ENCODE measurements at regions not wholly inside any gene's neighbourhood (a gene's known extent, or its start where the extent isn't known, plus 50 kb on each side); places are given as distances from the start of the nearest gene placed in this dataset.

DNA sequence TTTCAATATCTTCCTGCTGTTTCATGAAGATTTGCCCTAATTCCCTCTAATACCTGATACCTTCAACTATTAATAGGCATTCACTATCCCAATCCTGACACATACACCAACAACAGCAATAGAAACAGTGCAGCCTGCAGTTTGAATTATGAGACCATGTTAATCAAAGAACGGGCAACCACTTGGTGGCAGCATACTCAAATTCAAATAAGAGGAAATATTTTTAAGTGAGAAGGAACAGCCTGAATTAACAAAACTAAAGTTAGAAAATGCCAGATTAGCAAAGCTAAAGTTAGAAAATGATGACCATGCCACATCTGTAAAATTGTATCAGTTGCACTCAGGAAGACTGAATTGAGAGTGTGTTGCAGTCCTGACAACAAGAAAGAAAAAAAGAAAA, 204.9 kb downstream of the SMARCA1 start:
- no peak overlapping the region for H2AK5ac ChIP-seq (ENCODE audit: low read length)
- no peak overlapping the region for H3K18ac ChIP-seq (ENCODE audit: low read length)
- H4K12ac ChIP-seq (ENCODE audit: low read depth, low read length), result no peak overlapping the region
- no peak overlapping the region for H2AFZ ChIP-seq (ENCODE audit: insufficient read depth, low read length, poor library complexity)
- H2BK5ac ChIP-seq (ENCODE audit: low read depth, low read length, poor library complexity), result no peak overlapping the region
- H3K14ac ChIP-seq (ENCODE audit: low read length), result no peak overlapping the region
- no peak overlapping the region for H3K4ac ChIP-seq (ENCODE audit: low read depth, low read length)
- no peaks in the 10 kb centered on the region for H3K9me3 ChIP-seq (ENCODE audit: insufficient read depth, low read depth, low read length)
- no peak overlapping the region for H3K4me2 ChIP-seq (ENCODE audit: low read length)
- DNase-seq, result peak; percentile 7 to 53
- no peaks in the 10 kb centered on the region for H3K79me1 ChIP-seq (ENCODE audit: low read length)
- no peaks in the 10 kb centered on the region for H3K27me3 ChIP-seq (ENCODE audit: insufficient read depth, low read length)
- H3K23ac ChIP-seq (ENCODE audit: low read length), result no peak overlapping the region
- no peaks in the 10 kb centered on the region for H3K36me3 ChIP-seq (ENCODE audit: control insufficient read depth in 1 of 2, insufficient read depth in 2 of 2, low read length in 2 of 2)
- no peak overlapping the region for H3K9ac ChIP-seq (ENCODE audit: low read length)
- H4K8ac ChIP-seq (ENCODE audit: low read depth, low read length), result no peak overlapping the region
- no peak overlapping the region for H3K4me3 ChIP-seq (ENCODE audit: low read depth, low read length)
- H2BK120ac ChIP-seq (ENCODE audit: insufficient read depth, low read length, poor library complexity), result no peak overlapping the region
- no CpG with 5 or more reads among the region's 1 CpG for WGBS (ENCODE audit: extremely low coverage, insufficient coverage, insufficient read length)
- H2BK12ac ChIP-seq (ENCODE audit: low read length), result no peak overlapping the region
- no peak overlapping the region for H4K91ac ChIP-seq (ENCODE audit: low read depth, low read length)
- no peaks in the 10 kb centered on the region for H3K4me1 ChIP-seq (ENCODE audit: control insufficient read depth in 1 of 2, insufficient read depth in 2 of 2, low read length in 2 of 2)
- H3K79me2 ChIP-seq (ENCODE audit: control insufficient read depth, insufficient read depth, low read length, poor library complexity), result no peaks in the 10 kb centered on the region
- H3K27ac ChIP-seq (ENCODE audit: low read depth, low read length), result no peak overlapping the region

GRCh38 chrX:129316461-129316860, 206.8 kb downstream of the SMARCA1 start:
- H3K27ac ChIP-seq (ENCODE audit: low read depth, low read length), result no peak overlapping the region
- no peak overlapping the region for H3K4me2 ChIP-seq (ENCODE audit: low read length)
- H3K9me3 ChIP-seq (ENCODE audit: insufficient read depth, low read depth, low read length), result no peaks in the 10 kb centered on the region
- H3K4me3 ChIP-seq (ENCODE audit: low read depth, low read length), result no peak overlapping the region
- no peak overlapping the region for H2BK120ac ChIP-seq (ENCODE audit: insufficient read depth, low read length, poor library complexity)
- no peak overlapping the region for H2BK12ac ChIP-seq (ENCODE audit: low read length)
- DNase-seq, result no peak
- H2AFZ ChIP-seq (ENCODE audit: insufficient read depth, low read length, poor library complexity), result no peak overlapping the region
- no peak overlapping the region for H4K91ac ChIP-seq (ENCODE audit: low read depth, low read length)
- no peaks in the 10 kb centered on the region for H3K4me1 ChIP-seq (ENCODE audit: control insufficient read depth in 1 of 2, insufficient read depth in 2 of 2, low read length in 2 of 2)
- H4K12ac ChIP-seq (ENCODE audit: low read depth, low read length), result no peak overlapping the region
- H3K27me3 ChIP-seq (ENCODE audit: insufficient read depth, low read length), result no peaks in the 10 kb centered on the region
- no peak overlapping the region for H2BK5ac ChIP-seq (ENCODE audit: low read depth, low read length, poor library complexity)
- no peaks in the 10 kb centered on the region for H3K36me3 ChIP-seq (ENCODE audit: control insufficient read depth in 1 of 2, insufficient read depth in 2 of 2, low read length in 2 of 2)
- WGBS (ENCODE audit: extremely low coverage, insufficient coverage, insufficient read length), result no CpG with 5 or more reads among the region's 2 CpGs
- H3K9ac ChIP-seq (ENCODE audit: low read length), result no peak overlapping the region
- no peaks in the 10 kb centered on the region for H3K79me1 ChIP-seq (ENCODE audit: low read length)
- no peaks in the 10 kb centered on the region for H3K79me2 ChIP-seq (ENCODE audit: control insufficient read depth, insufficient read depth, low read length, poor library complexity)
- no peak overlapping the region for H3K14ac ChIP-seq (ENCODE audit: low read length)
- H4K8ac ChIP-seq (ENCODE audit: low read depth, low read length), result no peak overlapping the region
- no peak overlapping the region for H3K23ac ChIP-seq (ENCODE audit: low read length)
- no peak overlapping the region for H3K4ac ChIP-seq (ENCODE audit: low read depth, low read length)
- no peak overlapping the region for H3K18ac ChIP-seq (ENCODE audit: low read length)
- H2AK5ac ChIP-seq (ENCODE audit: low read length), result no peak overlapping the region

DNA sequence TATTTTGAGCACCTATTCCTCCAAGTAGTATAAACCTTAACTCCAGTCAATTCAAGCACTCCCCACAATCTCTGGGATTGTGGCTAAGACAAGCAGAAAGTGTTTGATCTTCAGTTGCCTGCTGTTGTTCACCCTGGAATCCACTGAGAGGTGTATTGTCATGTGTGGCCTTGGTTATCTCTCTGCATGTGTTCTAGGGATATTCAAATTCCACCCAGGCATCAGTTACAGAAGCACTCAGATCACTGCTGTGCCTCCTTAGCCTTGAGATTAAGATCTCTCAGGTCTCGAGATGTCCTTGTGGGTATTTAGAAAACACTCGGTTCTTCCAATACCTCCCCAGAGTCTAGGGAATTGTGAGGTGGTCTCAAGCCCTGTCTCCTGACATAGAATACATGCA, 213.3 kb downstream of the SMARCA1 start:
- Histone ChIP-seq H3K4me1 (ENCODE audit: control insufficient read depth in 1 of 2, insufficient read depth in 2 of 2, low read length in 2 of 2) (no peaks in the 10 kb centered on the region), H4K91ac (ENCODE audit: low read depth, low read length) (no peak overlapping the region), H2BK5ac (ENCODE audit: low read depth, low read length, poor library complexity) (no peak overlapping the region), H4K8ac (ENCODE audit: low read depth, low read length) (no peak overlapping the region), H3K27ac (ENCODE audit: low read depth, low read length) (no peak overlapping the region), H2AK5ac (ENCODE audit: low read length) (no peak overlapping the region), H3K9ac (ENCODE audit: low read length) (no peak overlapping the region), H2BK120ac (ENCODE audit: insufficient read depth, low read length, poor library complexity) (no peak overlapping the region), H3K4ac (ENCODE audit: low read depth, low read length) (no peak overlapping the region), H3K79me2 (ENCODE audit: control insufficient read depth, insufficient read depth, low read length, poor library complexity) (no peaks in the 10 kb centered on the region), H3K79me1 (ENCODE audit: low read length) (no peaks in the 10 kb centered on the region), H3K14ac (ENCODE audit: low read length) (no peak overlapping the region), H3K4me3 (ENCODE audit: low read depth, low read length) (no peak overlapping the region), H2BK12ac (ENCODE audit: low read length) (no peak overlapping the region), H3K4me2 (ENCODE audit: low read length) (no peak overlapping the region), H4K12ac (ENCODE audit: low read depth, low read length) (no peak overlapping the region), H3K9me3 (ENCODE audit: insufficient read depth, low read depth, low read length) (no peaks in the 10 kb centered on the region), H3K36me3 (ENCODE audit: control insufficient read depth in 1 of 2, insufficient read depth in 2 of 2, low read length in 2 of 2) (no peaks in the 10 kb centered on the region), H2AFZ (ENCODE audit: insufficient read depth, low read length, poor library complexity) (no peak overlapping the region), H3K27me3 (ENCODE audit: insufficient read depth, low read length) (no peaks in the 10 kb centered on the region), H3K23ac (ENCODE audit: low read length) (no peak overlapping the region), H3K18ac (ENCODE audit: low read length) (no peak overlapping the region)
- DNase-seq, result no peak
- WGBS (ENCODE audit: extremely low coverage, insufficient coverage, insufficient read length), result no CpG with 5 or more reads among the region's 2 CpGs

- no CpG with 5 or more reads among the region's 4 CpGs for WGBS (ENCODE audit: extremely low coverage, insufficient coverage, insufficient read length)
- no peak overlapping the region for H3K14ac ChIP-seq (ENCODE audit: low read length)
- H3K9ac ChIP-seq (ENCODE audit: low read length), result no peak overlapping the region
- H2BK120ac ChIP-seq (ENCODE audit: insufficient read depth, low read length, poor library complexity), result no peak overlapping the region
- DNase-seq, result no peak
- H4K91ac ChIP-seq (ENCODE audit: low read depth, low read length), result no peak overlapping the region
- no peak overlapping the region for H4K12ac ChIP-seq (ENCODE audit: low read depth, low read length)
- no peaks in the 10 kb centered on the region for H3K27me3 ChIP-seq (ENCODE audit: insufficient read depth, low read length)
- H2AK5ac ChIP-seq (ENCODE audit: low read length), result no peak overlapping the region
- no peaks in the 10 kb centered on the region for H3K79me1 ChIP-seq (ENCODE audit: low read length)
- no peak overlapping the region for H3K27ac ChIP-seq (ENCODE audit: low read depth, low read length)
- H4K8ac ChIP-seq (ENCODE audit: low read depth, low read length), result no peak overlapping the region
- no peak overlapping the region for H3K4me3 ChIP-seq (ENCODE audit: low read depth, low read length)
- no peaks in the 10 kb centered on the region for H3K36me3 ChIP-seq (ENCODE audit: control insufficient read depth in 1 of 2, insufficient read depth in 2 of 2, low read length in 2 of 2)
- H2BK12ac ChIP-seq (ENCODE audit: low read length), result no peak overlapping the region
- no peak overlapping the region for H3K4ac ChIP-seq (ENCODE audit: low read depth, low read length)
- no peak overlapping the region for H3K18ac ChIP-seq (ENCODE audit: low read length)
- no peak overlapping the region for H3K23ac ChIP-seq (ENCODE audit: low read length)
- no peaks in the 10 kb centered on the region for H3K79me2 ChIP-seq (ENCODE audit: control insufficient read depth, insufficient read depth, low read length, poor library complexity)
- no peaks in the 10 kb centered on the region for H3K4me1 ChIP-seq (ENCODE audit: control insufficient read depth in 1 of 2, insufficient read depth in 2 of 2, low read length in 2 of 2)
- H3K9me3 ChIP-seq (ENCODE audit: insufficient read depth, low read depth, low read length), result no peaks in the 10 kb centered on the region
- no peak overlapping the region for H3K4me2 ChIP-seq (ENCODE audit: low read length)
- H2AFZ ChIP-seq (ENCODE audit: insufficient read depth, low read length, poor library complexity), result no peak overlapping the region
- H2BK5ac ChIP-seq (ENCODE audit: low read depth, low read length, poor library complexity), result no peak overlapping the region
These were observed 260.4 kb downstream of the SMARCA1 start for GRCh38 chrX:129262912-129263311.
